IMR-90 (cell line): ENCODE measurements at regions not wholly inside any gene's neighbourhood (a gene's known extent, or its start where the extent isn't known, plus 50 kb on each side); places are given as distances from the start of the nearest gene placed in this dataset.

ENCODE experiments used
- ATAC-seq: fragments of 200-7000 bp; cut with Tn5 transposase; 2 replicates; pipeline ENCODE4 v1.9.1; 2020; ENCODE audit warnings: low read depth, mild to moderate bottlenecking, moderate library complexity
- BruUV-seq: library from RNA; stranded (reverse); fragments of 400-500 nt; replicated peaks from 2 replicates; lab custom pipeline; 2021; lab: Mats Ljungman, UMichigan
- CTCF ChIA-PET: fragments of 300-600 bp; formaldehyde crosslinking; extraction: SDS; loops from one replicate; lab custom pipeline; 2021; ENCODE audit warnings: antibody characterized with exemption; lab: Yijun Ruan, JAX
- POLR2A ChIA-PET: fragments of 300-600 bp; sonication (Branson Sonifier 250); formaldehyde crosslinking; loops from one replicate; lab custom pipeline; 2022; ENCODE audit warnings: antibody characterized with exemption; ENCODE audit not compliant: unreplicated experiment; lab: Charles Lee
- DNase-seq: peaks from one replicate; pipeline ENCODE4 v3.0.0; 2013
- H2AFZ ChIP-seq: replicated peaks from 2 replicates; pipeline ENCODE3; 2013; ENCODE audit warnings: low read length, mild to moderate bottlenecking; ENCODE audit not compliant: poor library complexity
- H2AK5ac ChIP-seq: 2 replicates; pipeline ENCODE4 v1.6.1; 2013; ENCODE audit warnings: low read depth, low read length, inconsistent platforms
- H2AK9ac ChIP-seq: replicated peaks from 2 replicates; pipeline ENCODE3; 2013; ENCODE audit warnings: mild to moderate bottlenecking, low read depth, low read length, moderate library complexity; ENCODE audit not compliant: poor library complexity
- H2BK120ac ChIP-seq: 2 replicates; pipeline ENCODE4 v1.6.1; 2013; ENCODE audit warnings: low read depth, low read length, inconsistent platforms
- H2BK15ac ChIP-seq: 3 replicates; pipeline ENCODE4 v1.6.1; 2013; ENCODE audit warnings: low read depth, low read length, inconsistent platforms
- H2BK20ac ChIP-seq: 2 replicates; pipeline ENCODE4 v1.6.1; 2013; ENCODE audit warnings: low read depth, mild to moderate bottlenecking, inconsistent platforms, low read length, moderate library complexity
- H2BK5ac ChIP-seq: 2 replicates; pipeline ENCODE4 v1.6.1; 2013; ENCODE audit warnings: mild to moderate bottlenecking, low read depth, low read length, inconsistent platforms; ENCODE audit not compliant: poor library complexity, severe bottlenecking
- H3K14ac ChIP-seq: replicated peaks from 2 replicates; pipeline ENCODE4 v1.6.1; 2013; ENCODE audit warnings: low read depth, low read length, inconsistent platforms
- H3K18ac ChIP-seq: 2 replicates; pipeline ENCODE4 v1.6.1; 2013; ENCODE audit warnings: low read depth, low read length, control low read depth
- H3K23ac ChIP-seq: 2 replicates; pipeline ENCODE4 v1.6.1; 2013; ENCODE audit warnings: low read depth, low read length, inconsistent platforms
- H3K27ac ChIP-seq: 2 replicates; pipeline ENCODE4 v1.5.1; 2013; ENCODE audit warnings: mild to moderate bottlenecking, control low read depth, low read length; ENCODE audit not compliant: insufficient read depth
- H3K27me3 ChIP-seq: 2 replicates; pipeline ENCODE4 v1.6.1; 2013; ENCODE audit warnings: low read length; ENCODE audit not compliant: control insufficient read depth, insufficient read depth
- H3K36me3 ChIP-seq: 2 replicates; pipeline ENCODE4 v1.6.1; 2013; ENCODE audit warnings: low read length, mixed read lengths; ENCODE audit not compliant: control insufficient read depth, insufficient read depth
- H3K4ac ChIP-seq: 2 replicates; pipeline ENCODE4 v1.6.1; 2013; ENCODE audit warnings: low read depth, low read length, inconsistent platforms
- H3K4me1 ChIP-seq: 2 replicates; pipeline ENCODE4 v1.6.1; 2013; ENCODE audit warnings: low read length, mixed read lengths; ENCODE audit not compliant: control insufficient read depth, insufficient read depth
- H3K4me2 ChIP-seq: 2 replicates; pipeline ENCODE4 v1.6.1; 2013; ENCODE audit warnings: low read depth, mild to moderate bottlenecking, control low read depth, low read length, moderate library complexity
- H3K4me3 ChIP-seq: 2 replicates; pipeline ENCODE4 v1.5.1; 2013; ENCODE audit warnings: low read depth, mild to moderate bottlenecking, control low read depth, low read length, moderate library complexity; ENCODE audit not compliant: insufficient read depth
- H3K56ac ChIP-seq: 2 replicates; pipeline ENCODE4 v1.6.1; 2013; ENCODE audit warnings: low read length, inconsistent platforms; ENCODE audit not compliant: insufficient read depth; ENCODE audit errors: extremely low read depth
- H3K79me1 ChIP-seq, 2 experiments: 2 replicates each; pipeline ENCODE4 v1.6.1; 2013; ENCODE audit warnings: low read length in 2 of 2, inconsistent platforms in 1 of 2, low read depth in 1 of 2
- H3K9ac ChIP-seq: 2 replicates; pipeline ENCODE4 v1.6.1; 2013; ENCODE audit warnings: low read depth, low read length, control low read depth
- H3K9me1 ChIP-seq: 2 replicates; pipeline ENCODE4 v1.6.1; 2013; ENCODE audit warnings: low read length, inconsistent platforms; ENCODE audit not compliant: insufficient read depth
- H3K9me3 ChIP-seq: 2 replicates; pipeline ENCODE4 v1.6.1; 2013; ENCODE audit warnings: low read length; ENCODE audit not compliant: control insufficient read depth, insufficient read depth
- H4K20me1 ChIP-seq: 2 replicates; pipeline ENCODE4 v1.6.1; 2013; ENCODE audit warnings: low read length, inconsistent platforms; ENCODE audit not compliant: insufficient read depth
- H4K5ac ChIP-seq: 2 replicates; pipeline ENCODE4 v1.6.1; 2013; ENCODE audit warnings: mild to moderate bottlenecking, low read depth, low read length, control low read depth
- H4K8ac ChIP-seq, 2 experiments: 2 replicates each; pipeline ENCODE4 v1.6.1; 2013; ENCODE audit warnings: low read depth in 2 of 2, low read length in 2 of 2, control low read depth in 1 of 2, inconsistent platforms in 1 of 2
- H4K91ac ChIP-seq: 2 replicates; pipeline ENCODE4 v1.6.1; 2013; ENCODE audit warnings: low read depth, low read length, inconsistent platforms; ENCODE audit not compliant: insufficient read depth
- BHLHE40 ChIP-seq: fragments of 150-350 bp; IDR thresholded peaks from 2 replicates; pipeline ENCODE4 v1.6.1; 2016; ENCODE audit warnings: mild to moderate bottlenecking, low read depth, low read length
- CEBPB ChIP-seq: IDR thresholded peaks from 2 replicates; pipeline ENCODE4 v1.6.1; 2012; ENCODE audit warnings: low read depth, low read length, improper control_type of control experiment
- CHD1 ChIP-seq: IDR thresholded peaks from 2 replicates; pipeline ENCODE4 v1.6.1; 2012; ENCODE audit warnings: low read depth, low read length, improper control_type of control experiment
- FOS ChIP-seq: fragments of 150-350 bp; IDR thresholded peaks from 2 replicates; pipeline ENCODE4 v1.6.1; 2016; ENCODE audit warnings: low read depth, low read length
- MAFK ChIP-seq: IDR thresholded peaks from 2 replicates; pipeline ENCODE4 v1.6.1; 2012; ENCODE audit warnings: low read depth, low read length, improper control_type of control experiment
- MAZ ChIP-seq: IDR thresholded peaks from 2 replicates; pipeline ENCODE4 v1.6.1; 2012; ENCODE audit warnings: low read depth, mild to moderate bottlenecking, low read length, improper control_type of control experiment, moderate library complexity, borderline replicate concordance
- MXI1 ChIP-seq: IDR thresholded peaks from 2 replicates; pipeline ENCODE4 v1.6.1; 2012; ENCODE audit warnings: low read depth, mild to moderate bottlenecking, low read length, moderate library complexity, borderline replicate concordance
- NFE2L2 ChIP-seq: fragments of 150-350 bp; IDR thresholded peaks from 2 replicates; pipeline ENCODE4 v1.6.1; 2016; ENCODE audit warnings: low read depth, mild to moderate bottlenecking, low read length
- POLR2A ChIP-seq: IDR thresholded peaks from 2 replicates; pipeline ENCODE4 v1.6.1; 2012; ENCODE audit warnings: mild to moderate bottlenecking, low read depth, low read length
- RAD21 ChIP-seq: IDR thresholded peaks from 2 replicates; pipeline ENCODE4 v1.6.1; 2012; ENCODE audit warnings: low read length, improper control_type of control experiment
- RCOR1 ChIP-seq: IDR thresholded peaks from 2 replicates; pipeline ENCODE4 v1.6.1; 2012; ENCODE audit warnings: mild to moderate bottlenecking, low read length, improper control_type of control experiment; ENCODE audit not compliant: insufficient replicate concordance
- RFX5 ChIP-seq: IDR thresholded peaks from 2 replicates; pipeline ENCODE4 v1.8.0; 2012; ENCODE audit warnings: low read depth, mild to moderate bottlenecking, low read length, moderate library complexity
- SMC3 ChIP-seq: fragments of 150-350 bp; IDR thresholded peaks from 2 replicates; pipeline ENCODE4 v1.6.1; 2016; ENCODE audit warnings: low read depth, mild to moderate bottlenecking, antibody characterized with exemption, low read length, moderate library complexity
- WGBS, 2 experiments: methylation state at CpG; one replicate each; pipeline versions ENCODE4 v1.1.5 to v1.1.7; 2013; ENCODE audit warnings: missing lambda C conversion rate in 2 of 2; ENCODE audit not compliant: insufficient read length in 1 of 2; ENCODE audit errors: extremely low coverage in 2 of 2; 5-methylcytosine and 5-hydroxymethylcytosine counted together
- dilution Hi-C: fragments of 300-500 bp; cut with HindIII; formaldehyde crosslinking; loops from one replicate; pipeline ENCODE4 v1.14.3; 2018; ENCODE audit warnings: low sequenced_read_pairs; ENCODE audit not compliant: unreplicated experiment
- in situ Hi-C: fragments of 300-500 bp; cut with MboI; formaldehyde crosslinking; loops from 3 replicates; pipeline ENCODE4 v1.14.3; 2019; ENCODE audit warnings: low sequenced_read_pairs, inconsistent platforms, mixed read lengths
- intact Hi-C: fragments of 100-400 bp; cut with micrococcal nuclease; formaldehyde crosslinking; loops from 2 replicates; pipeline ENCODE4 v1.10.0; 2022
- TF ChIP-seq, protein P1 (sequence below): fragments of 150-350 bp; IDR thresholded peaks from 2 replicates; pipeline ENCODE4 v1.6.1; 2016; ENCODE audit warnings: low read depth, mild to moderate bottlenecking, low read length, moderate library complexity, borderline replicate concordance
- TF ChIP-seq, protein P2 (sequence below): fragments of 150-350 bp; IDR thresholded peaks from 2 replicates; pipeline ENCODE4 v1.6.1; 2017; ENCODE audit warnings: mild to moderate bottlenecking, antibody characterized with exemption, low read length, low read depth
- TF ChIP-seq, protein P3 (sequence below): conservative IDR thresholded peaks from 2 replicates; pipeline ENCODE4 v1.5.1; 2012; ENCODE audit warnings: mild to moderate bottlenecking, low read depth, low read length, improper control_type of control experiment

DNA sequence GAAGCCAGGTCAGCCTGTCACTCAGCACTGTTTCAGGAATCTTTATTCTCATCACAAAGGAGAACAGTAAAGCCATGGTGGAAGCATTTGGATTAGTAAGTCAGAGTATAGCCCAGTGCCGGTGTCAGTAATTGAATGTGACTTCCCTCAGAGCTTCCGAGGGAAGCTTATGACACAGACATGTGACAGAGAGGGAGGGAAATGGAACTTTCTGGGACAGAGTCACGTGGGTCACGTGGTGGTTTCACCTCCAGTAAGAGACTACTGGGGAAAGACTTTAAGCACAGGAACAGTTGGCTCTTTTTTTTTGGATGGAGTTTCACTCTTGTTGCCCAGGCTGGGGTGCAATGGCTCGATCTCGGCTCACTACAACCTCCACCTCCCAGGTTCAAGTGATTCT lies 53.3 kb upstream of the CCDC160 start:
- no peak overlapping the region for H2AK9ac ChIP-seq
- no peak overlapping the region for H2AFZ ChIP-seq
- no peaks in the 10 kb centered on the region for H3K79me1 ChIP-seq
- no peaks in the 10 kb centered on the region for H3K9me3 ChIP-seq
- in situ Hi-C loops (no loop called here), intact Hi-C loops (no loop called here), dilution Hi-C loops (no loop called here)
- POLR2A ChIA-PET = no interaction called here
- H3K23ac ChIP-seq = no peak overlapping the region
- H4K20me1 ChIP-seq = no peaks in the 10 kb centered on the region
- no peak overlapping the region for H2BK5ac ChIP-seq
- H3K27me3 ChIP-seq = peaks cover 2% of the 10 kb centered on the region
- no peak overlapping the region for H3K9ac ChIP-seq
- H3K4me2 ChIP-seq = no peak overlapping the region
- H3K14ac ChIP-seq = no peak overlapping the region
- H2BK120ac ChIP-seq = no peak overlapping the region
- H4K5ac ChIP-seq = no peak overlapping the region
- H3K4ac ChIP-seq = no peak overlapping the region
- no peaks in the 10 kb centered on the region for H3K4me1 ChIP-seq
- ATAC-seq (no peak), DNase-seq (no peak)
- no peaks in the 10 kb centered on the region for H3K36me3 ChIP-seq
- H2BK15ac ChIP-seq = no peak overlapping the region
- 62% methylated on average over 3 of the region's 6 CpGs; no CpG with 5 or more reads in 1 of the 2 experiments for WGBS, 2 experiments
- no peak overlapping the region for H4K8ac ChIP-seq
- no peaks in the 10 kb centered on the region for H3K9me1 ChIP-seq
- H3K4me3 ChIP-seq = no peak overlapping the region
- CTCF ChIA-PET = no interaction called here
- no peak overlapping the region for H3K18ac ChIP-seq
- no peak overlapping the region for H3K27ac ChIP-seq
- no TSS peak for BruUV-seq
- no peak overlapping the region for H4K91ac ChIP-seq
- H2BK20ac ChIP-seq = no peak overlapping the region
- TF ChIP-seq RCOR1 = no peak
- TF ChIP-seq, protein P1, sequence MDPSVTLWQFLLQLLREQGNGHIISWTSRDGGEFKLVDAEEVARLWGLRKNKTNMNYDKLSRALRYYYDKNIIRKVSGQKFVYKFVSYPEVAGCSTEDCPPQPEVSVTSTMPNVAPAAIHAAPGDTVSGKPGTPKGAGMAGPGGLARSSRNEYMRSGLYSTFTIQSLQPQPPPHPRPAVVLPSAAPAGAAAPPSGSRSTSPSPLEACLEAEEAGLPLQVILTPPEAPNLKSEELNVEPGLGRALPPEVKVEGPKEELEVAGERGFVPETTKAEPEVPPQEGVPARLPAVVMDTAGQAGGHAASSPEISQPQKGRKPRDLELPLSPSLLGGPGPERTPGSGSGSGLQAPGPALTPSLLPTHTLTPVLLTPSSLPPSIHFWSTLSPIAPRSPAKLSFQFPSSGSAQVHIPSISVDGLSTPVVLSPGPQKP = no peak
- TF ChIP-seq CHD1 = no peak
- TF ChIP-seq RFX5 = no peak
- no peak for TF ChIP-seq MXI1
- TF ChIP-seq, protein P2, sequence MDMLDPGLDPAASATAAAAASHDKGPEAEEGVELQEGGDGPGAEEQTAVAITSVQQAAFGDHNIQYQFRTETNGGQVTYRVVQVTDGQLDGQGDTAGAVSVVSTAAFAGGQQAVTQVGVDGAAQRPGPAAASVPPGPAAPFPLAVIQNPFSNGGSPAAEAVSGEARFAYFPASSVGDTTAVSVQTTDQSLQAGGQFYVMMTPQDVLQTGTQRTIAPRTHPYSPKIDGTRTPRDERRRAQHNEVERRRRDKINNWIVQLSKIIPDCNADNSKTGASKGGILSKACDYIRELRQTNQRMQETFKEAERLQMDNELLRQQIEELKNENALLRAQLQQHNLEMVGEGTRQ = no peak; the same call in 1 of the 2 replicates
- no peak for TF ChIP-seq BHLHE40
- TF ChIP-seq MAFK = no peak
- TF ChIP-seq NFE2L2 = no peak
- no peak for TF ChIP-seq RAD21
- no peak for TF ChIP-seq SMC3
- TF ChIP-seq FOS = no peak
- TF ChIP-seq CEBPB = no peak
- TF ChIP-seq, protein P3, sequence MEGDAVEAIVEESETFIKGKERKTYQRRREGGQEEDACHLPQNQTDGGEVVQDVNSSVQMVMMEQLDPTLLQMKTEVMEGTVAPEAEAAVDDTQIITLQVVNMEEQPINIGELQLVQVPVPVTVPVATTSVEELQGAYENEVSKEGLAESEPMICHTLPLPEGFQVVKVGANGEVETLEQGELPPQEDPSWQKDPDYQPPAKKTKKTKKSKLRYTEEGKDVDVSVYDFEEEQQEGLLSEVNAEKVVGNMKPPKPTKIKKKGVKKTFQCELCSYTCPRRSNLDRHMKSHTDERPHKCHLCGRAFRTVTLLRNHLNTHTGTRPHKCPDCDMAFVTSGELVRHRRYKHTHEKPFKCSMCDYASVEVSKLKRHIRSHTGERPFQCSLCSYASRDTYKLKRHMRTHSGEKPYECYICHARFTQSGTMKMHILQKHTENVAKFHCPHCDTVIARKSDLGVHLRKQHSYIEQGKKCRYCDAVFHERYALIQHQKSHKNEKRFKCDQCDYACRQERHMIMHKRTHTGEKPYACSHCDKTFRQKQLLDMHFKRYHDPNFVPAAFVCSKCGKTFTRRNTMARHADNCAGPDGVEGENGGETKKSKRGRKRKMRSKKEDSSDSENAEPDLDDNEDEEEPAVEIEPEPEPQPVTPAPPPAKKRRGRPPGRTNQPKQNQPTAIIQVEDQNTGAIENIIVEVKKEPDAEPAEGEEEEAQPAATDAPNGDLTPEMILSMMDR = no peak
- TF ChIP-seq POLR2A = no peak
- TF ChIP-seq MAZ = no peak
- no peak overlapping the region for H3K56ac ChIP-seq
- H2AK5ac ChIP-seq = no peak overlapping the region
